ENCODE measurements at regions not wholly inside any gene's neighbourhood (a gene's known extent, or its start where the extent isn't known, plus 50 kb on each side); places are given as distances from the start of the nearest gene placed in this dataset.

GRCh38 chr12:125193376-125194152 lies 128.3 kb downstream of the AACS start:
- TF ChIP-seq CTCF (IDR thresholded peaks at IDR 0.05; ENCODE audit: low read depth, low read length, missing control alignments): no peak
- no peak for DNase-seq (ENCODE audit: extremely low read depth, low read depth)
- no peak overlapping the region for H3K4me3 ChIP-seq (replicated peaks; ENCODE audit: low read depth, low read length)

GRCh38 chr12:125194163-125194773 lies 129.0 kb downstream of the AACS start:
- no peak for DNase-seq (ENCODE audit: extremely low read depth, low read depth)
- no peak for TF ChIP-seq CTCF (IDR thresholded peaks at IDR 0.05; ENCODE audit: low read depth, low read length, missing control alignments)
- H3K4me3 ChIP-seq (replicated peaks; ENCODE audit: low read depth, low read length): no peak overlapping the region

- DNase-seq (ENCODE audit: extremely low read depth, low read depth): no peak
- H3K4me3 ChIP-seq (replicated peaks; ENCODE audit: low read depth, low read length): no peak overlapping the region
- no peak for TF ChIP-seq CTCF (IDR thresholded peaks at IDR 0.05; ENCODE audit: low read depth, low read length, missing control alignments)
These were observed 129.8 kb downstream of the AACS start for GRCh38 chr12:125194987-125195386.

- TF ChIP-seq CTCF (IDR thresholded peaks at IDR 0.05; ENCODE audit: low read depth, low read length, missing control alignments): no peak
- no peak overlapping the region for H3K4me3 ChIP-seq (replicated peaks; ENCODE audit: low read depth, low read length)
- DNase-seq (ENCODE audit: extremely low read depth, low read depth): no peak
These were observed 132.1 kb downstream of the AACS start for GRCh38 chr12:125197326-125197725.

- no peak overlapping the region for H3K4me3 ChIP-seq (replicated peaks; ENCODE audit: low read depth, low read length)
- TF ChIP-seq CTCF (IDR thresholded peaks at IDR 0.05; ENCODE audit: low read depth, low read length, missing control alignments): no peak
- no peak for DNase-seq (ENCODE audit: extremely low read depth, low read depth)
These were observed 133.4 kb downstream of the AACS start for GRCh38 chr12:125198652-125199051.

GRCh38 chr12:125201090-125201489 lies 135.9 kb downstream of the AACS start:
- DNase-seq (ENCODE audit: extremely low read depth, low read depth): no peak
- TF ChIP-seq CTCF (IDR thresholded peaks at IDR 0.05; ENCODE audit: low read depth, low read length, missing control alignments): no peak
- no peak overlapping the region for H3K4me3 ChIP-seq (replicated peaks; ENCODE audit: low read depth, low read length)
